Ureter (tissue), 1 donor: ENCODE measurements at regions not wholly inside any gene's neighbourhood (a gene's known extent, or its start where the extent isn't known, plus 50 kb on each side); places are given as distances from the start of the nearest gene placed in this dataset.
"Not testable (repeated sequence)": the region's sequence is repeated elsewhere in the genome, so short reads cannot be mapped to it uniquely, and the experiment has no call there.

Experiments used
- DNase-seq: peaks from one replicate; pipeline ENCODE4 v3.0.0-alpha.2; 2020; ENCODE audit warnings: low spot score
- donor health status: DM: yes; HTN: yes; CAD: no.

- no peak for DNase-seq
These were observed 148.2 kb upstream of the CITED2 start for GRCh38 chr6:139522511-139523220.

- DNase-seq: no peak
These were observed 146.9 kb upstream of the CITED2 start for GRCh38 chr6:139521338-139521737.

GRCh38 chr6:139520321-139520768 is 145.9 kb upstream of the CITED2 start:
- no peak for DNase-seq

- DNase-seq: no peak
These were observed 145.2 kb upstream of the CITED2 start for GRCh38 chr6:139519571-139520031.

GRCh38 chr6:139519097-139519496 is 144.6 kb upstream of the CITED2 start:
- DNase-seq: no peak

- no peak for DNase-seq
These were observed 144.2 kb upstream of the CITED2 start for GRCh38 chr6:139518556-139519091.

GRCh38 chr6:139517998-139518555 is 143.6 kb upstream of the CITED2 start:
- DNase-seq: not testable (repeated sequence)

GRCh38 chr6:139515511-139515910 is 141.1 kb upstream of the CITED2 start:
- DNase-seq: no peak

- no peak for DNase-seq
These were observed 140.4 kb upstream of the CITED2 start for GRCh38 chr6:139514819-139515218.

GRCh38 chr6:139510040-139510790 is 135.8 kb upstream of the CITED2 start:
- DNase-seq: no peak

- DNase-seq: no peak
These were observed 134.7 kb upstream of the CITED2 start for GRCh38 chr6:139509167-139509566.

- DNase-seq: no peak
These were observed 134.1 kb upstream of the CITED2 start for GRCh38 chr6:139508576-139508975.

- no peak for DNase-seq
These were observed 133.6 kb upstream of the CITED2 start for GRCh38 chr6:139508023-139508422.

GRCh38 chr6:139500977-139501376 is 126.5 kb upstream of the CITED2 start:
- DNase-seq: no peak

GRCh38 chr6:139498715-139499114 is 124.3 kb upstream of the CITED2 start:
- DNase-seq: no peak

- DNase-seq: no peak
These were observed 123.0 kb upstream of the CITED2 start for GRCh38 chr6:139497345-139497961.

GRCh38 chr6:139496654-139497344 is 122.4 kb upstream of the CITED2 start:
- DNase-seq: no peak

- no peak for DNase-seq
These were observed 120.0 kb upstream of the CITED2 start for GRCh38 chr6:139494376-139494990.

- no peak for DNase-seq
These were observed 116.0 kb upstream of the CITED2 start for GRCh38 chr6:139490482-139490881.

GRCh38 chr6:139486476-139486799 is 112.0 kb upstream of the CITED2 start:
- no peak for DNase-seq
